NCI-H2196 treated with DMSO at 0.1 percent for 48 hours (cell line): ENCODE measurements at regions not wholly inside any gene's neighbourhood (a gene's known extent, or its start where the extent isn't known, plus 50 kb on each side); places are given as distances from the start of the nearest gene placed in this dataset.

ENCODE experiments used
- DNase-seq: peaks from one replicate; lab custom pipeline; 2025; ENCODE audit not compliant: unreplicated experiment; lab: John Stamatoyannopoulos, UW

- no peak for DNase-seq
These were observed 54.5 kb upstream of the TMEM18 start for GRCh38 chr2:731711-732110.

GRCh38 chr2:729376-729861, 52.2 kb upstream of the TMEM18 start:
- DNase-seq: no peak

- no peak for DNase-seq
These were observed 51.0 kb upstream of the TMEM18 start for GRCh38 chr2:728165-728564.

- no peak for DNase-seq
These were observed 49.9 kb upstream of the TMEM18 start for GRCh38 chr2:727071-727470.
